Spleen (tissue), 11 donors: ENCODE measurements at regions not wholly inside any gene's neighbourhood (a gene's known extent, or its start where the extent isn't known, plus 50 kb on each side); places are given as distances from the start of the nearest gene placed in this dataset.

ENCODE experiments used
- DNase-seq: peaks from one replicate; pipeline ENCODE4 v3.0.0-alpha.2; 2020
- H3K27ac ChIP-seq, 8 donors: fragments of 200-600 bp; sonication (generic) in 7 of 8; 1 replicate in 4 of 8; 2 replicates in 4 of 8; pipeline versions ENCODE4 v1.5.0 to v1.8.0; 2016 to 2021; ENCODE audit warnings: inconsistent platforms in 4 of 8, mild to moderate bottlenecking in 4 of 8, moderate library complexity in 1 of 8
- H3K27me3 ChIP-seq, 7 donors: fragments of 200-600 bp; sonication (generic) in 6 of 7; replicated peaks in 1 of 7; 1 replicate in 4 of 7; 2 replicates in 3 of 7; pipeline versions ENCODE4 v1.5.0 to v1.8.0; 2016 to 2021; ENCODE audit warnings: inconsistent platforms in 3 of 7, mild to moderate bottlenecking in 1 of 7
- H3K36me3 ChIP-seq, 6 donors: fragments of 200-600 bp; sonication (generic) in 5 of 6; 1 replicate in 4 of 6; 2 replicates in 2 of 6; pipeline versions ENCODE4 v1.5.0 to v1.8.0; 2016 to 2021; ENCODE audit warnings: inconsistent platforms in 2 of 6
- H3K4me1 ChIP-seq, 6 donors: fragments of 200-600 bp; sonication (generic) in 5 of 6; 1 replicate in 3 of 6; 2 replicates in 3 of 6; pipeline versions ENCODE4 v1.5.0 to v1.8.0; 2016 to 2021; ENCODE audit warnings: inconsistent platforms in 3 of 6
- H3K4me3 ChIP-seq, 8 donors: fragments of 200-600 bp; sonication (generic) in 7 of 8; 1 replicate in 4 of 8; 2 replicates in 4 of 8; pipeline versions ENCODE4 v1.5.0 to v1.8.0; 2016 to 2021; ENCODE audit warnings: inconsistent platforms in 4 of 8, mild to moderate bottlenecking in 4 of 8, moderate library complexity in 2 of 8
- H3K9me3 ChIP-seq, 8 donors: fragments of 200-600 bp; sonication (generic) in 7 of 8; 1 replicate in 4 of 8; 2 replicates in 4 of 8; pipeline versions ENCODE4 v1.5.0 to v1.8.0; 2016 to 2021; ENCODE audit warnings: inconsistent platforms in 4 of 8
- POLR2A ChIP-seq, 3 donors: fragments of 450-650 bp; IDR thresholded peaks; one replicate each; pipeline ENCODE4 v1.5.1; 2017; ENCODE audit warnings: antibody characterized with exemption in 3 of 3, mild to moderate bottlenecking in 1 of 3
- POLR2AphosphoS5 ChIP-seq, 3 donors: sonication (generic); formaldehyde crosslinking; IDR thresholded peaks; one replicate each; pipeline ENCODE4 v1.5.1; 2017; ENCODE audit warnings: antibody characterized with exemption in 3 of 3
- WGBS, 5 donors: extraction: QIAGEN DNeasy Blood & Tissue Kit in 3 of 5; methylation state at CpG; one replicate each; pipeline versions ENCODE4 v1.1.5 to v1.1.7; 2013 to 2018; 5-methylcytosine and 5-hydroxymethylcytosine counted together
- intact Hi-C: fragments of 100-400 bp; cut with DNase I; formaldehyde crosslinking; loops from one replicate; pipeline ENCODE4 v1.15.0; 2023; ENCODE audit warnings: low total_unique reads
- TF ChIP-seq, protein P1 (sequence below), 11 experiments: fragments of 200-600 bp in 7 of 11; fragments of 450-650 bp in 4 of 11; sonication (generic) in 4 of 11; IDR thresholded peaks in 8 of 11; conservative IDR thresholded peaks in 3 of 11; 1 replicate in 7 of 11; 2 replicates in 4 of 11; pipeline versions ENCODE4 v1.4.0 to v1.8.0; 2016 to 2021; ENCODE audit warnings: antibody characterized with exemption in 11 of 11, inconsistent platforms in 4 of 11, mild to moderate bottlenecking in 1 of 11
- donor health status: healthy with polysubstance abuse.
- donor health status: DM: no; HTN: no; CAD: no; lungs with moderate emphysema.
- donor health status: DM: no; HTN: no; CAD: no.
- donor health status: Bipolar disorder and iron deficiency.
- donor health status: healthy.
- donor health status: DM: no; HTN: no; CAD: no.
- donor health status: DM: yes; HTN: yes; CAD: no.

DNA sequence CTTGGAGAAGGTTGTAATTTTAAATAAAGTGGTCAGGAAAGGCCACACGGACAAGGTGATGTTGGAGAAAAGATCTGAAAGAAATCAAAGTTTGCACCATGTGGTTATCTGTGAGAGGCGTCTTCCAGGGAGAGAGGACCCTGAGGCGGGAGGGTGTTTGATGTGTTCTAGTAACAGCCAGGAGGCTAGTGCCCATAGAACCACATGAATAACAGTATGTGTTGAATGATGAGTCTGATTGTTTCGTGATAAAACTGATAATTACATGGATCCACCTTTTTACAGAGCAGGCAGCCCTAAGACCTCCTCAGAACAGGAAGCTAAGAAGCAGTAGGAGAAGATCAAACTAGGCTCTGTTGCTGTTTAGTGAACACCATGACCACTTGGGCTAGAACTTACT lies 91.4 kb downstream of the SCG2 start:
- TF ChIP-seq POLR2A (IDR thresholded peaks at IDR 0.05), result no peak
- TF ChIP-seq, protein P1, sequence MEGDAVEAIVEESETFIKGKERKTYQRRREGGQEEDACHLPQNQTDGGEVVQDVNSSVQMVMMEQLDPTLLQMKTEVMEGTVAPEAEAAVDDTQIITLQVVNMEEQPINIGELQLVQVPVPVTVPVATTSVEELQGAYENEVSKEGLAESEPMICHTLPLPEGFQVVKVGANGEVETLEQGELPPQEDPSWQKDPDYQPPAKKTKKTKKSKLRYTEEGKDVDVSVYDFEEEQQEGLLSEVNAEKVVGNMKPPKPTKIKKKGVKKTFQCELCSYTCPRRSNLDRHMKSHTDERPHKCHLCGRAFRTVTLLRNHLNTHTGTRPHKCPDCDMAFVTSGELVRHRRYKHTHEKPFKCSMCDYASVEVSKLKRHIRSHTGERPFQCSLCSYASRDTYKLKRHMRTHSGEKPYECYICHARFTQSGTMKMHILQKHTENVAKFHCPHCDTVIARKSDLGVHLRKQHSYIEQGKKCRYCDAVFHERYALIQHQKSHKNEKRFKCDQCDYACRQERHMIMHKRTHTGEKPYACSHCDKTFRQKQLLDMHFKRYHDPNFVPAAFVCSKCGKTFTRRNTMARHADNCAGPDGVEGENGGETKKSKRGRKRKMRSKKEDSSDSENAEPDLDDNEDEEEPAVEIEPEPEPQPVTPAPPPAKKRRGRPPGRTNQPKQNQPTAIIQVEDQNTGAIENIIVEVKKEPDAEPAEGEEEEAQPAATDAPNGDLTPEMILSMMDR (IDR thresholded peaks at IDR 0.05 in 8 of 11, conservative IDR thresholded peaks at IDR 0.05 in 3 of 11), result no peak
- no peak for TF ChIP-seq POLR2AphosphoS5 (IDR thresholded peaks at IDR 0.05)
- Histone ChIP-seq H3K9me3 (no peaks in the 10 kb centered on the region), H3K4me3 (no peak overlapping the region), H3K36me3 (no peaks in the 10 kb centered on the region), H3K27ac (no peak overlapping the region), H3K27me3 (peaks cover 0 to 12% (median 0%) of the 10 kb centered on the region in 7 donors), H3K4me1 (no peaks in the 10 kb centered on the region)
- intact Hi-C loops, result no loop called here
- 55 to 77% (median 73%) methylated on average over 4 of the region's 4 CpGs for WGBS, 5 donors
- DNase-seq, result no peak

DNA sequence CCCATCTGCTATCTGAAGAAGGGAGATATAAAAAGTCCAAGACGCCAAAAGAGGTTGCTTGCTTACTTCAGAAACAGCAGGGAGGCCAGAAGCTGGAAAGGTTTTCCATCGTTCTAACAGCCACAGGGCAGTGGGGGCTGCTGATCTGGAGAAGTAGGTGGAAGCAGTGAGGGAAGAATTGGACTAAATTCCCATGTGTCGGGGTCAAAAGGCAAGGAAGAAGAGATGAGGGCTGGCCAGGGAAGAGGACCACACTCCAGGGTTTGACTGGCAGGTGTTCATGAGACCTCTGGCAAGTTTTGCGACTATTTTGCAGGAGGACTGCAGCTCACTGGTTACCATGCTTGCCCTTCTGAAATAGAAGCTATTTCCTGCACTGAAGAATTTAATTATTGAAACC lies 91.0 kb downstream of the SCG2 start:
- no peak for DNase-seq
- no peaks in the 10 kb centered on the region for H3K4me1 ChIP-seq
- no peaks in the 10 kb centered on the region for H3K36me3 ChIP-seq
- TF ChIP-seq, protein P1 (IDR thresholded peaks at IDR 0.05 in 8 of 11, conservative IDR thresholded peaks at IDR 0.05 in 3 of 11), result no peak
- TF ChIP-seq POLR2AphosphoS5 (IDR thresholded peaks at IDR 0.05) (no peak), POLR2A (IDR thresholded peaks at IDR 0.05) (no peak)
- no peaks in the 10 kb centered on the region for H3K9me3 ChIP-seq
- WGBS, 5 donors, result 65 to 78% (median 72%) methylated on average over 4 of the region's 4 CpGs
- intact Hi-C loops, result no loop called here
- no peak overlapping the region for H3K27ac ChIP-seq
- no peak overlapping the region for H3K4me3 ChIP-seq
- H3K27me3 ChIP-seq, result peaks cover 0 to 12% (median 0%) of the 10 kb centered on the region in 7 donors

GRCh38 chr2:223513771-223514455 lies 88.2 kb downstream of the SCG2 start:
- intact Hi-C loops, result no loop called here
- no peak for DNase-seq

DNA sequence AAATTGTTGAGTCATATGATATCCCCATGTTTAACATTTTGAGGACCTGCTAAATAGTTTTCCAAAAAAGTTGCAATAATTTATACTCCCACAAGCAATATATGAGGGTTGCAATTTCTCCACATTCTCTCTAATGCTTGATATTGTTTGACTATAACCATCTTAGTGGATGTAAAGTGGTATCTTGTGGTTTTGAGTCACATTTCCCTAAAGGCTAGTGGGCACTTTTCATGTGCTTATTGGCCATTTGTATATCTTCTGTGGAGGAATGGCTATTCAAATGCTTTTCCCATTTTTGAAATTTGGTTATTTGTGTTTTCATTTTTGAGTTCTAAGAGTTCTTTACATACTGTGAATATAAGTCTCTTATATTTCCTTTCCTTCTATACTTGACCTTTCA lies 82.7 kb downstream of the SCG2 start:
- DNase-seq, result no peak
- Histone ChIP-seq H3K4me1 (no peaks in the 10 kb centered on the region), H3K27ac (no peak overlapping the region), H3K27me3 (no peaks in the 10 kb centered on the region), H3K36me3 (no peaks in the 10 kb centered on the region), H3K4me3 (no peak overlapping the region), H3K9me3 (no peaks in the 10 kb centered on the region)
- intact Hi-C loops, result no loop called here
- TF ChIP-seq POLR2AphosphoS5 (IDR thresholded peaks at IDR 0.05) (no peak), POLR2A (IDR thresholded peaks at IDR 0.05) (no peak)
- TF ChIP-seq, protein P1 (IDR thresholded peaks at IDR 0.05 in 8 of 11, conservative IDR thresholded peaks at IDR 0.05 in 3 of 11), result no peak

More at GRCh38 chr2:223513771-223514455, 88.2 kb downstream of the SCG2 start:
- H3K4me3 ChIP-seq, result no peak overlapping the region
- no peaks in the 10 kb centered on the region for H3K9me3 ChIP-seq
- no peaks in the 10 kb centered on the region for H3K4me1 ChIP-seq
- TF ChIP-seq, protein P1 (IDR thresholded peaks at IDR 0.05 in 8 of 11, conservative IDR thresholded peaks at IDR 0.05 in 3 of 11), result no peak
- no peak for TF ChIP-seq POLR2AphosphoS5 (IDR thresholded peaks at IDR 0.05)
- no peak for TF ChIP-seq POLR2A (IDR thresholded peaks at IDR 0.05)
- H3K36me3 ChIP-seq, result no peaks in the 10 kb centered on the region
- H3K27me3 ChIP-seq, result peaks cover 0 to 12% (median 0%) of the 10 kb centered on the region in 7 donors
- WGBS, 5 donors, result 78 to 89% (median 84%) methylated on average over 4 of the region's 4 CpGs
- no peak overlapping the region for H3K27ac ChIP-seq
